ENCODE measurements at regions not wholly inside any gene's neighbourhood (a gene's known extent, or its start where the extent isn't known, plus 50 kb on each side); places are given as distances from the start of the nearest gene placed in this dataset.
"Not testable (repeated sequence)": the region's sequence is repeated elsewhere in the genome, so short reads cannot be mapped to it uniquely, and the experiment has no call there.

GRCh38 chr4:10875144-10875799 is 190.7 kb upstream of the CLNK start:
- DNase-seq (ENCODE audit: low spot score), result no peak
- H3K27me3 Mint-ChIP-seq (ENCODE audit: low read depth), result no peaks in the 10 kb centered on the region
- H3K4me1 Mint-ChIP-seq (ENCODE audit: low read depth), result peaks cover 5% of the 10 kb centered on the region
- no peak overlapping the region for H3K27ac Mint-ChIP-seq
- H3K4me3 Mint-ChIP-seq (ENCODE audit: low read depth), result no peak overlapping the region
- no peaks in the 10 kb centered on the region for H3K9me3 Mint-ChIP-seq
- intact Hi-C loops (cut with micrococcal nuclease), result no loop called here
- no peaks in the 10 kb centered on the region for H3K36me3 Mint-ChIP-seq (ENCODE audit: low read depth)

- H3K36me3 Mint-ChIP-seq (ENCODE audit: low read depth), result no peaks in the 10 kb centered on the region
- no peak overlapping the region for H3K27ac Mint-ChIP-seq
- no peaks in the 10 kb centered on the region for H3K27me3 Mint-ChIP-seq (ENCODE audit: low read depth)
- intact Hi-C loops (cut with micrococcal nuclease), result no loop called here
- H3K4me1 Mint-ChIP-seq (ENCODE audit: low read depth), result peaks cover 2% of the 10 kb centered on the region
- no peak for DNase-seq (ENCODE audit: low spot score)
- peaks cover 3% of the 10 kb centered on the region for H3K9me3 Mint-ChIP-seq
- no peak overlapping the region for H3K4me3 Mint-ChIP-seq (ENCODE audit: low read depth)
Observed at GRCh38 chr4:10873809-10874208, 189.2 kb upstream of the CLNK start.

GRCh38 chr4:10872833-10873517 is 188.4 kb upstream of the CLNK start:
- no peak for DNase-seq (ENCODE audit: low spot score)
- Mint-ChIP-seq H3K36me3 (ENCODE audit: low read depth) (no peaks in the 10 kb centered on the region), H3K4me3 (ENCODE audit: low read depth) (no peak overlapping the region), H3K27me3 (ENCODE audit: low read depth) (no peaks in the 10 kb centered on the region), H3K27ac (no peak overlapping the region), H3K4me1 (ENCODE audit: low read depth) (peaks cover 2% of the 10 kb centered on the region), H3K9me3 (peaks cover 3% of the 10 kb centered on the region)
- intact Hi-C loops (cut with micrococcal nuclease), result no loop called here

- no peak for DNase-seq (ENCODE audit: low spot score)
- Mint-ChIP-seq H3K4me1 (ENCODE audit: low read depth) (no peaks in the 10 kb centered on the region), H3K9me3 (peaks cover 3% of the 10 kb centered on the region), H3K27me3 (ENCODE audit: low read depth) (no peaks in the 10 kb centered on the region), H3K4me3 (ENCODE audit: low read depth) (no peak overlapping the region), H3K27ac (no peak overlapping the region), H3K36me3 (ENCODE audit: low read depth) (no peaks in the 10 kb centered on the region)
- intact Hi-C loops (cut with micrococcal nuclease), result no loop called here
Observed at GRCh38 chr4:10866666-10867065, 182.1 kb upstream of the CLNK start.

GRCh38 chr4:10861036-10861435 is 176.5 kb upstream of the CLNK start:
- Mint-ChIP-seq H3K36me3 (ENCODE audit: low read depth) (no peaks in the 10 kb centered on the region), H3K27me3 (ENCODE audit: low read depth) (no peaks in the 10 kb centered on the region), H3K4me1 (ENCODE audit: low read depth) (peaks cover 3% of the 10 kb centered on the region), H3K4me3 (ENCODE audit: low read depth) (no peak overlapping the region), H3K9me3 (peaks cover 15% of the 10 kb centered on the region), H3K27ac (no peak overlapping the region)
- no peak for DNase-seq (ENCODE audit: low spot score)
- intact Hi-C loops (cut with micrococcal nuclease), result no loop called here

GRCh38 chr4:10856271-10856782 is 171.8 kb upstream of the CLNK start:
- no peak for DNase-seq (ENCODE audit: low spot score)
- Mint-ChIP-seq H3K9me3 (peaks cover 15% of the 10 kb centered on the region), H3K36me3 (ENCODE audit: low read depth) (no peaks in the 10 kb centered on the region), H3K4me1 (ENCODE audit: low read depth) (peaks cover 11% of the 10 kb centered on the region), H3K4me3 (ENCODE audit: low read depth) (no peak overlapping the region), H3K27ac (no peak overlapping the region), H3K27me3 (ENCODE audit: low read depth) (peaks cover 3% of the 10 kb centered on the region)
- intact Hi-C loops (cut with micrococcal nuclease), result no loop called here

- peaks cover 9% of the 10 kb centered on the region for H3K9me3 Mint-ChIP-seq
- peaks cover 14% of the 10 kb centered on the region for H3K27me3 Mint-ChIP-seq (ENCODE audit: low read depth)
- H3K4me3 Mint-ChIP-seq (ENCODE audit: low read depth), result no peak overlapping the region
- H3K36me3 Mint-ChIP-seq (ENCODE audit: low read depth), result no peaks in the 10 kb centered on the region
- DNase-seq (ENCODE audit: low spot score), result no peak
- peaks cover 15% of the 10 kb centered on the region for H3K4me1 Mint-ChIP-seq (ENCODE audit: low read depth)
- intact Hi-C loops (cut with micrococcal nuclease), result no loop called here
- peak overlapping the region; percentile 6 for H3K27ac Mint-ChIP-seq
Observed at GRCh38 chr4:10853196-10853595, 168.6 kb upstream of the CLNK start.

- no peak for DNase-seq (ENCODE audit: low spot score)
- intact Hi-C loops (cut with micrococcal nuclease), result loop anchor here (5.0 kb wide), 1 partner anchor 109 kb away; no protein-coding TSS in a partner anchor
- no peak overlapping the region for H3K4me3 Mint-ChIP-seq (ENCODE audit: low read depth)
- peaks cover 11% of the 10 kb centered on the region for H3K4me1 Mint-ChIP-seq (ENCODE audit: low read depth)
- H3K27ac Mint-ChIP-seq, result no peak overlapping the region
- no peaks in the 10 kb centered on the region for H3K27me3 Mint-ChIP-seq (ENCODE audit: low read depth)
- no peaks in the 10 kb centered on the region for H3K36me3 Mint-ChIP-seq (ENCODE audit: low read depth)
- H3K9me3 Mint-ChIP-seq, result no peaks in the 10 kb centered on the region
Observed at GRCh38 chr4:10841697-10842096, 157.1 kb upstream of the CLNK start.

- H3K4me1 Mint-ChIP-seq (ENCODE audit: low read depth), result peaks cover 4% of the 10 kb centered on the region
- intact Hi-C loops (cut with micrococcal nuclease), result no loop called here
- H3K4me3 Mint-ChIP-seq (ENCODE audit: low read depth), result no peak overlapping the region
- H3K9me3 Mint-ChIP-seq, result no peaks in the 10 kb centered on the region
- no peaks in the 10 kb centered on the region for H3K36me3 Mint-ChIP-seq (ENCODE audit: low read depth)
- H3K27ac Mint-ChIP-seq, result no peak overlapping the region
- H3K27me3 Mint-ChIP-seq (ENCODE audit: low read depth), result no peaks in the 10 kb centered on the region
- no peak for DNase-seq (ENCODE audit: low spot score)
Observed at GRCh38 chr4:10837151-10837550, 152.6 kb upstream of the CLNK start.

GRCh38 chr4:10832806-10833628 is 148.4 kb upstream of the CLNK start:
- H3K36me3 Mint-ChIP-seq (ENCODE audit: low read depth), result no peaks in the 10 kb centered on the region
- intact Hi-C loops (cut with micrococcal nuclease), result no loop called here
- H3K27ac Mint-ChIP-seq, result no peak overlapping the region
- no peaks in the 10 kb centered on the region for H3K27me3 Mint-ChIP-seq (ENCODE audit: low read depth)
- H3K4me1 Mint-ChIP-seq (ENCODE audit: low read depth), result no peaks in the 10 kb centered on the region
- no peaks in the 10 kb centered on the region for H3K9me3 Mint-ChIP-seq
- H3K4me3 Mint-ChIP-seq (ENCODE audit: low read depth), result no peak overlapping the region
- DNase-seq (ENCODE audit: low spot score), result no peak

GRCh38 chr4:10831727-10832408 is 147.3 kb upstream of the CLNK start:
- Mint-ChIP-seq H3K9me3 (no peaks in the 10 kb centered on the region), H3K27ac (no peak overlapping the region), H3K27me3 (ENCODE audit: low read depth) (peaks cover 1% of the 10 kb centered on the region), H3K4me1 (ENCODE audit: low read depth) (no peaks in the 10 kb centered on the region), H3K36me3 (ENCODE audit: low read depth) (no peaks in the 10 kb centered on the region), H3K4me3 (ENCODE audit: low read depth) (no peak overlapping the region)
- no peak for DNase-seq (ENCODE audit: low spot score)
- intact Hi-C loops (cut with micrococcal nuclease), result no loop called here

GRCh38 chr4:10828918-10829538 is 144.5 kb upstream of the CLNK start:
- H3K4me1 Mint-ChIP-seq (ENCODE audit: low read depth); H3K27ac Mint-ChIP-seq; H3K9me3 Mint-ChIP-seq; H3K36me3 Mint-ChIP-seq (ENCODE audit: low read depth); intact Hi-C loops (cut with micrococcal nuclease); DNase-seq (ENCODE audit: low spot score); H3K27me3 Mint-ChIP-seq (ENCODE audit: low read depth): not testable (repeated sequence)
- peak overlapping the region; percentile 26 for H3K4me3 Mint-ChIP-seq (ENCODE audit: low read depth)

Data from activated T-helper 2 cell treated with anti-CD3 and anti-CD28 coated beads, Interferon-gamma antibody, Interleukin-2, Interleukin-4, amounts not matched to agents 10 μg/mL and 5 μg/mL and 100 μg/mL, durations not matched to agents 14 hours and 24 hours and 36 hours (primary cell).